ENCODE measurements at regions not wholly inside any gene's neighbourhood (a gene's known extent, or its start where the extent isn't known, plus 50 kb on each side); places are given as distances from the start of the nearest gene placed in this dataset.

DNA sequence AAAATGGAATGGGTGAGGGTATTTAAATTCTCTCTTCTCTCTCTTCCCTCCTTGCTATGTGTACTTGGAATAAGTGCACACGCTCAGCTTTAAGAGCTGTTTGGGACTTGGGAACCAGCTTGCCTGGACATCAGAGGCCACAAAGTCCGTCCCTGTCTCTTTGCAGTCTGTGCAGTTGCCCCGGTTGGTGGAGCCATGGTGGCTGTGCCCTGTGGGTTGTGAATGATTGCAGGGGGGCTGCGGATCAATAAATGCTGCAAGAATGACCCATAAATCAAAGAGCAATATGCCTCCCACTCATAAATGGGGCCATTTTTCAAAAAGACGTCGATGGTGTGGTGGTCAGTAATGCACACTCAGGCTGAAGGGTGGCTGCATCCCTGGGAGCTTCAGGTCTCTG, 135.1 kb upstream of the CST7 start:
- no peak for FAIRE-seq
- no peak for DNase-seq (ENCODE audit: low spot score)

DNA sequence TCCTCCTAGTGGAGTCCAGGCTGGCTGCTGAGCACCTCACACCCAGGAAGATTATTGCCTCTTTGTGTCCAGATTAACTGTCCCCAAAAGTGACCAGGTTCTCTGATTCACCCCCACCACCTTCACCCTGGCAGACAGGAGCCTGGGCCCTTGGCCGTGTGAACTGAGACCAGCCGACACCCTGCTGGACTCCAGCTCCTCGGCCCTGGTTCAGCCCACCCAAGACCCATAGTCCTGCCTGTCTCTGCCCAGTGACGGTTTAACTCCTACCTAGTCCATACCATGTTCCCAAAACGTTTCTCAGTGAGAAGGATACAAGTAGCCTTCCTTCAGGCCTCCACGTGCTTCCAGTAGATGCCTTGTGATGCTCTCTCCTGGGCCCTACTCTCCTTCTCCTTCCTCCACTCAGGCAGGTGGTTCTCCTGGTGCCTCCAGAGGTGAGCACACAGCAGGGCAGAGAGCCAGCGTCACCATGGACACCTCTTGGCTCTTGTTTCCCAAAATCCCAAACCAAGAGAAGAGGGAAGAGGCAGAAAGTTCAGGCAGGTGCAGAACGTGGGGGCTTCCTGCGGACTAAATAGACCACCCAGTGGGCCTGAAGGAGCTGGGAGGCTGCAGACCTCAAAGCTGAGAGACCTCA, 134.4 kb upstream of the CST7 start:
- FAIRE-seq (no peak), DNase-seq (ENCODE audit: low spot score) (no peak)

DNA sequence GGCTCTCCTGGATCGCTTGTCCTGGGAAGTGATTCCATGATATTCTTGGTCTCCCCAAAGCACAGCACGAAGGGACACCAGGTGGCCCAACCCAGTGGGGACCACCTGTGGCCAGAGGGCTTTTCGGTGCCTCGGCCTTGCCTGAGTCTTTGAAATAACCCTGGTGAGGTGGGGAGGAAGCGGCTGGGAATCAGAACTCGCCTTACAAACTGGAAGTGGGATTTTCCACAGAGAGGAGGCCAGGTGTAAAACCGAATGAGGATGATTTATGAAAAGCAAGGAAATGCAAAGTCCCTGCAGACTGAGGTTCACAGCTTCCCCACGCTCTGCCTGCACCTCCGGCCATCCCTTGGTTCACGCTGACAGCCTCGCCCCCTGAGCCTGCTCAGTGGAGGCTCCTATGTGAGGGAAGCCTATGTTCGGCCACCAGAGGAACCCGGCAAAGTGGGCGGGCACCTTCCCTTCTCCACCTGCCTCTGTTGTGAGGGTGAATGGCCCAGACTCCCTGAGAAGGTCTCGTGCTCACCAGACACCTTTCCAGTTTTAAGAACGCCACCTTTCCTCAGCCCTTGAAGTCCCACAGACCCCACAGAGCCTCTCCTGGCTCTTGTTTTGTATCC, 133.8 kb upstream of the CST7 start:
- no peak for FAIRE-seq
- DNase-seq (ENCODE audit: low spot score), result no peak

DNA sequence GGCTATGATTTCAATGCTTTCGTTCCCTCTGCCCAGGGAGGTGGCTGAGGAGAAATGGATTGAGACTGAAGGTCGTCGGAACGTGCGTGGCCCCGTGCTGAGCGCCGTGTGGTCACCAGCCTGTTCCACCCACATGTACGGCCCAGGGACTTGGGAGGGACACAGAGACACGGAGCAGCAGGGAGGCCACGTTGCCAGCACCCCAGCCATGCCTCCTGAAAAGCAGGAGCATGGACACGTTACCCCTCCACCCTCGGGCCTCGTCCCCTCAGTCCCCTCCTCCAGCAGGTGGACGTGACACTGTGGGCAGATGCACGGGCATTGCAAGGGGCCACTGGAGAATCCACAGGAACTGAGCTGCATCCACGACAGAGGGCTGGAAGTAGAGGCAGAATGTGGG, 133.1 kb upstream of the CST7 start:
- DNase-seq (ENCODE audit: low spot score), result no peak
- FAIRE-seq, result no peak

DNA sequence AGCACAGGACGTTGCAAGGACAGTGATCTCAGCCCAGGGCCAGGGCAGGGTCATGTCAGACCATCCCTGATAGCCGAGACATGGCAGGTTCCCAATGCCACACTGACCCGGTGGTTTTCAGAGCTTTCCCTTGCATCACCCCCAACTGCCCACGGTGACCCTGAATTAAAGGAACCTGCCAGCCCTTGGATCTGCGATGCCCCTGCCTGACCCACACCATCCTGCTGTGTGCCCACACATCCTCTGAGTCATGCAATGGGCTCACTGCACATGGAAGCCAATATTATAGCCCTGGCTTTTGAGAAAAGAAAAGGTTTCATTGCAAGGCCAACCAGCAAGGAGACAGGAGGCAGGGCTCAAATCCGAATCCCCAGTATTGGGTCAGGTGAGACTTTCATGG, 132.6 kb upstream of the CST7 start:
- FAIRE-seq (no peak), DNase-seq (ENCODE audit: low spot score) (no peak)

- DNase-seq (ENCODE audit: low spot score), result no peak
- no peak for FAIRE-seq
Observed at GRCh38 chr20:24816907-24817306, 132.2 kb upstream of the CST7 start.

- DNase-seq (ENCODE audit: low spot score) (no peak), FAIRE-seq (no peak)
Observed at GRCh38 chr20:24817351-24817750, 131.7 kb upstream of the CST7 start.

DNA sequence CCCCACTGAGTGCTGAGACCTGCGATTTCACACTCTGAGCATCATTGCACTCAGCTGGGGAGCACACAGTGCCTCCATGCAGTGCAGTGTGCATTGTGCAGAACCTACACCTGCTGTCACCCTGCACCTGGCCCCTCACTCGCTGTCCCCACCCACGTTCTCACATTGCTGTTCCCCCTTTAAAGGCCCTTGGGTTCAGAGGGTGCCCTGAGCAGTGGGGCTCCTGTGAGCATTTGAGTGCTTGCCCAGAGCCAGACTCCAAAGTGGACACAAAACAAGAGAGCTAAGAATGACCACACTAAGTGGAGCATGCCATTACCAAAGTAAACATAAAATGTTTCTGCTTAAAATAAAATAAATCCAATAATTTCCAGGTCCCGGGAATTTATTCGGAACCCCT, 131.0 kb upstream of the CST7 start:
- no peak for FAIRE-seq
- DNase-seq (ENCODE audit: low spot score), result no peak

GRCh38 chr20:24819331-24819965, 129.6 kb upstream of the CST7 start:
- FAIRE-seq, result no peak
- DNase-seq (ENCODE audit: low spot score), result no peak

GRCh38 chr20:24820345-24820744, 128.7 kb upstream of the CST7 start:
- DNase-seq (ENCODE audit: low spot score), result no peak
- no peak for FAIRE-seq

GRCh38 chr20:24821391-24821790, 127.7 kb upstream of the CST7 start:
- FAIRE-seq, result no peak

GRCh38 chr20:24823176-24823784, 125.8 kb upstream of the CST7 start:
- FAIRE-seq, result no peak
- no peak for DNase-seq (ENCODE audit: low spot score)

More at GRCh38 chr20:24821391-24821790, 127.7 kb upstream of the CST7 start:
- no peak for DNase-seq (ENCODE audit: low spot score)

DNA sequence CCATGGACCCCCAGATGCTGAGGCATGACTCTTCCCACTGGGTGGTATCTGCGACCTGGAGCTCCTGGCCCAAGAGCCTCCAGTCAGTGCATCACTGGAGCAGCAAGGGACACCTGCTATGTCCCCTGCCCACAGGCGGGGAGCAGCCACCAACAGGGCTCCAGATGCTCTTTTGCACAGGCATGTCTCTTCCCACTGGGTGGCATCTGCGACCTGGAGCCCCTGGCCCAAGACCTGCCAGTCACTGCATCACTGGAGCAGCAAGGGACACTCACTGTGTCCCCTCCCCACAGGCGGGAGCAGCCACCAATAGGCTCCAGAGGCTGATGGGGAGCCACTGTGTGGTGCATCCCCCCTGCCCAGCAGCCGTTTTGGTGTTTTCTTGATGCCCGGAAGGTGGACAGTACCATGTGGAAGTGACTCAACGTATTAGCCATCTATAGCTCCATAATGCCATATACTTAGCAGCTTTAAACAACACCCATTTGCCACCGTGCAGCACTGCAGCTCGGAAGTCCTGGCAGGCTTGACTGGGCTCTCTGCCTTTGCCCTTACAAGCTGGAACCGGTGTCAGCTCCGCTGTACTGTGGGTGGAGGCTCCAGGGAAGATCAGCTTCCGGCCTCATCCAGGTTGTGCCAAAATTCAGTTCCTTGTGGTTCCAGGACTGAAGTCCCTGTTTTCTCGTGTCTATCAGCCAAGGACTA, 124.9 kb upstream of the CST7 start:
- DNase-seq (ENCODE audit: low spot score) (no peak), FAIRE-seq (no peak)

DNA sequence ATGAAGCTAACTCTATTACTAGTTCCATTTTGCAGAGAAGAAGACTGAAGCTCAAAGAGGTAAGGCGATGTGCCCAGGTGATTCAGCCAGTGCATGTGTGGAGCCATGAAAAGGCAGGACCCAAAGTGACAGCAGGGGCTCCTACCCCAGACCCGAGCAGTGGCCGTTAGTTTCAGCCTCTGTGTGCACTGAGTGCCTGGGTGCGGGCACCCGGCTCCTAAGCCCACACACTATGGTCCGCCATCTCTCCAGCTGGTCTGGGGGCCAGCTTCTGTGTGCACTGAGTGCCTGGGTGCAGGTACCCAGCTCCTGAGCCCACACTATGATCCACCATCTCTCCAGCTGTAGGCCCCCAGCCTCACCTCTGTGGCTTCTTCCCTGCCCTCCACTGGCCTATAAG, 123.5 kb upstream of the CST7 start:
- DNase-seq (ENCODE audit: low spot score) (no peak), FAIRE-seq (no peak)

DNA sequence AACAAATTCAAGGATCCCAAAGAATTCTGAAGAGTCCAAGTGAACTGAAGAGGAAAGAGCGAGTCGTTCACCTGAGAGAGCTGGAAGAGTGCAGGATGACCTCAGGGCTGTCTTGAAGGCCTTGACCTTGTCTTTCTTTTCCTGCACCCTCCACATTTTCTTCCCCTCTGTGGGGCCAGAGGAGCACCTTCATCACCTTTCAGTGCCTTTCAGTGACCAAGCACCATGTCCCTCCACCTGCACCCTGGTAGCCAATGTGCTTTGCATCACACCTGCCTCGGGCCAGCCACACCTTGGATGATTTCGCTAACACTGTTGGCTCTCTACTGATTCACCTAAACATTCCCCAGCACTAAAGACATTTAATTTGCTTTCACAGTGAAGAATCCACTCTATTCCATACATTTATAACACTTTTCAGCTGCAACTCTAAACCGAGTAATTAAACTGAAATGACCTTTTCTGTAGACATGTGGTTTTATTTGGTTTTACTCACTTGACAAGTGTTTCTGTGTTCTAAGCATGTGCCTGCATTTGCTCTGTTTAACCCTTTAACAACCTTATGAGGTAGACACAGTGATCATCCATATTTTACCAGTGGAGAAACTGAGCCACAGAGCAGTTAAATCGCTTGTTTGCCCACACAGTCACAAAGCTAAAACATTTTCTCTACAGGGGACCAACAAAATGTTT, 121.3 kb upstream of the CST7 start:
- FAIRE-seq, result no peak
- DNase-seq (ENCODE audit: low spot score), result no peak

GRCh38 chr20:24828992-24829648, 119.9 kb upstream of the CST7 start:
- DNase-seq (ENCODE audit: low spot score), result no peak
- no peak for FAIRE-seq

GRCh38 chr20:24829649-24830370, 119.3 kb upstream of the CST7 start:
- FAIRE-seq, result no peak
- DNase-seq (ENCODE audit: low spot score), result no peak

DNA sequence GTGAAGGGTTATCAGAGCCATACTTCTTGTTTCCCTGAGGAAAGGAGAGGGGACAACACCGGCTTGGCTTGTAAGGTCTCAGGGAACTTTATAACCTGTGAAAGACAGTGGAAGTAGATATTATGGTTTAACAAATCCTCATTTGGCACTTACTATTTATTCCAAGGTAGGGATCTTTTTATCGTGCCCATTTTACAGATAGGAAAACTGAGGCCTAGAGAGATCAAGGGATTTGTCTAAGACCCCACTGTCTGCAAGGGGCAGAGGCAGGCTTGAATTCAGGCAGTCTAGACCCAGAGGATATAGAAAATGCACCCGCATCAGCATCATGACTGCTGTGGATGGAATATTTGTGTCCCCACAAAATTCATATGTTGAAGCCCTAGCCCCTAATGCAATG, 118.4 kb upstream of the CST7 start:
- DNase-seq (ENCODE audit: low spot score), result no peak
- no peak for FAIRE-seq

GRCh38 chr20:24831232-24831631, 117.8 kb upstream of the CST7 start:
- FAIRE-seq (no peak), DNase-seq (ENCODE audit: low spot score) (no peak)

GRCh38 chr20:24832518-24832917, 116.6 kb upstream of the CST7 start:
- DNase-seq (ENCODE audit: low spot score) (no peak), FAIRE-seq (no peak)

All from RCC 7860 (cell line).